GM18867 (cell line): ENCODE measurements at regions not wholly inside any gene's neighbourhood (a gene's known extent, or its start where the extent isn't known, plus 50 kb on each side); places are given as distances from the start of the nearest gene placed in this dataset.

Experiments used
- ATAC-seq: cut with Tn5 transposase; IDR thresholded peaks from one replicate; pipeline ENCODE4 v1.9.1; 2021; ENCODE audit warnings: mild to moderate bottlenecking, moderate library complexity; ENCODE audit not compliant: unreplicated experiment

DNA sequence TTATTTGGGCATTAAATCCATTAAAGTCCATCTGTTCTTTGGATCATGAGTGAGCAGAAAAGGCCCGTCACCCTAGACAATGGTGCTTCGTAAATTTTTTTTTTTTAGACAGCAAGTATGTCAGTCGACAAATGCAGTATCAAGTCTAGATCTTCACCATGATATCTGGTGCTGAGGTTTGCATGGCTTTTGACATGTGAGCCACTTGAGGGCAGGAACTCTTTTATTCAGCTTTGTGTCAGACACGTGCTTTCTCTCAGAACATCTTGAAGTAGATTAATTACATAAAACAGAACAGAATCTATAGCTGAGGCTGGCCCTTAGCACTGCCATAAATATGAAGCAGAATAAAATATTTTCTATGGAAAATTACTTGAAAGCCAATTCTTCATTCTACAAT lies 62.9 kb upstream of the CARD18 start:
- ATAC-seq, result no peak

DNA sequence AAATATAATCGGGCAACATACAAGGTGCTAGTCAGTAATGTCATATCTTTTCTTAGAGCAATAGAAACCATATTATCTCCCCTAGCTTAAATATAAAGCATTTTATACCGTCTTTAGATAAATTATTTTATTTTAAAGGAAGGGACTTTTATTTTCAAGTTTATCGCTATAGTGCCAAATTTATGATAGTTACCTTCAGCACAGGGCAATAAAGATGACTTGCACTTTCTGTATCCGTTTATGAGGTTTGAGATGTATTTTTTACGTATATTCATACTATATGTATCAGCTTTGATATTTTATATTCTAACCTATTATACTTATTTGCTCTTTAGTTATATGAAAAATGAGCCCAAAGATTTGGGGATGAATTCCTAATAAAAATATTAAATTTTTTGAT lies 61.6 kb upstream of the CARD18 start:
- ATAC-seq, result no peak

DNA sequence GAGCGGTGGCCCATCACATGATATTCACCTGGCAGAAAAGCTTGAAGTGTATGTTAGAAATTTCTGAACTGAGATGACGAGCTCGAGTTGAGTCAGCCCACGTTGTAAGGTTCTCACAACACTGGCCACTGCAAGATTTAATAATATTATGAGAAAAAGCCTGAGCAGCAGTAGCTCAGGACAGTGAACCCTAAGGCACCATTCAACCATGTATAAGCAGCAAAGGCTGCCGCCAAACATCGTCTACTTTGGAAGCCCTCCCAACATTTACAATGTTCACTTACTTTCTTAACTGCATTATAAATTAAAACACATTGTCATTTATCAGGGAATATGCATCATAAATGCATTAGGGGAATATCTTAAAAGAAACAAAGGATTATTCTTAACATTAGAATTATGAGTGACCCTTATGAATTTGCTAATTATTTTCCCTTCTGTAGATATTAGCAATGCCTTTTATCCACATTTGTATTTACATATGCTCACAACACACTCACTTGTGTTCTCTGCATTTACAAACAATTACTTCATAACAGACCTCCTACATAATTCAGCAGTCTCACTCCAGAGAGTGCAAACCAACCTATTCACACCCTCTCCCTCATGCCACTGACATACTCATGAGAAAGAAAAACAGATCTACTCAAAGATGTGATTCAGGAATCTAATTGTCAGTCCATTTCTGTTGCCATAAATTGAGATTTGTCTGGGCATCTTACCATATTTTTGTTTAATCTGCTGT lies 57.7 kb upstream of the CARD18 start:
- no peak for ATAC-seq

DNA sequence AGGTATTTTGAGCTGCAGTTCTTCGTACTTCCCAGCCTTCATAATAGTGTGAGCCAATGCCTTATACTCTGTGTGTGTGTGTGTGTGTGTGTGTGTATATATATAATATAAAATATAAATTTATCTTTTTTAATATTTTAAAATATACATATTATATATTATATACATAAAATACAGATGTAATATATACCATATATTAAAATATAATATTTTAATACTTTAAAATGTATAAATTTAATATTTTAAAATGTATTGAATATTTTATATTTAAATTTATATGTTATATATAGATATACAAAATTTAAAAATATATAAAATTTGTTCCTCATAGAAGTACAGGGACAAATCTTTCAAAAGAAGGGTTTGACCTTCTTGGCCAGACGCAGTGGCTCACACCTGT lies 53.7 kb upstream of the CARD18 start:
- no peak for ATAC-seq

DNA sequence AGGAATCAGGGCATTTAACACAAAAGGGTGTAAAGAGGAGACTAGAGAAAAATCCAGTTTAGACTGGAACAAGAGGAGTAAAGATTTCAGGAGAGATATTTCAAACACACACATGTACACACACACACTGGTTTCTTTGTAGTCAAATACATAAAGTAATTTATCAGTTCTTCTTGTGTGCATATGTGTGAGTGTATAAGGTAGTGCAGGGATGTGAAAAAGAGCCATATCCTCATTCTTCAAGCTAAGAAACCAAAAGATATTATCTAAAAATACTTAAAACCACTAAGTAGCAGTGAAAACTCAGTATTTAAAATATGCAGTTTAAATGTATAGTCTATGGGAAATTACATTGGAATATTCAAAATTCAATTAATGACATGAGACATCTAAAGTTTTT lies 52.5 kb upstream of the CARD18 start:
- peak; percentile 38 for ATAC-seq

DNA sequence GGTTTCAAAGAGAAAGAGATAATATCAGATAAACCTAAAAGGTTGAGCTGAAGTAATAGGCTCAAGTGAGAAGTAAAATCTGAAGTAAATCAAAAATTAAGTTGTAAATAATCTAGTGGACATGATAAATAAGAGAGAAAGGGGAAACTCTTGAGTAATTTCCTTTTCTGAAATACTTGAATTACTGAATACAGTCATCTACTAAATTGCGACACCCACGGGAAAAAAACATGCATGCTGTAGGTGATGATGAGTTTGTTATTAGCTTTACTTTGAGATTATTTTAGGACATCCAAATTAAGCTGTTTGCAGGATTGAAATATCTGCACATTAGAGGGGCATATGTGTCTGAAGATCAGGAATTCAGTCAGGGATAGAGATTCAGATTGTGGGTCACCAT lies 50.0 kb upstream of the CARD18 start:
- no peak for ATAC-seq
